Left ventricle myocardium inferior (tissue), 1 donor: ENCODE measurements at regions not wholly inside any gene's neighbourhood (a gene's known extent, or its start where the extent isn't known, plus 50 kb on each side); places are given as distances from the start of the nearest gene placed in this dataset.

Source experiments
- DNase-seq: peaks from one replicate; pipeline ENCODE4 v3.0.0-alpha.2; 2020
- H3K27ac ChIP-seq: fragments of 200-600 bp; replicated peaks from 2 replicates; pipeline ENCODE4 v1.8.0; 2021
- H3K27me3 ChIP-seq: fragments of 200-600 bp; 2 replicates; pipeline ENCODE4 v1.8.0; 2021; ENCODE audit warnings: low read depth
- H3K36me3 ChIP-seq: fragments of 200-600 bp; 2 replicates; pipeline ENCODE4 v1.8.0; 2021
- H3K4me1 ChIP-seq: fragments of 200-600 bp; 2 replicates; pipeline ENCODE4 v1.8.0; 2021
- H3K4me3 ChIP-seq: fragments of 200-600 bp; 2 replicates; pipeline ENCODE4 v1.8.0; 2021; ENCODE audit warnings: mild to moderate bottlenecking, moderate library complexity
- H3K9me3 ChIP-seq: fragments of 200-600 bp; replicated peaks from 2 replicates; pipeline ENCODE4 v1.8.0; 2021
- CTCF ChIP-seq: fragments of 200-600 bp; IDR thresholded peaks from 2 replicates; pipeline ENCODE4 v1.8.0; 2021; ENCODE audit warnings: antibody characterized with exemption, mild to moderate bottlenecking, borderline replicate concordance
- intact Hi-C: fragments of 100-400 bp; cut with micrococcal nuclease; formaldehyde crosslinking; loops from one replicate; pipeline ENCODE4 v1.11.0; 2022
- donor health status: DM: no; HTN: yes; CAD: no; lungs with severe emphysema.

- no peak overlapping the region for H3K27ac ChIP-seq
- peak; percentile 89 for TF ChIP-seq CTCF
- DNase-seq, result no peak
- H3K4me3 ChIP-seq, result no peak overlapping the region
- no peaks in the 10 kb centered on the region for H3K4me1 ChIP-seq
- intact Hi-C loops, result loop anchor here (10.0 kb wide), 1 partner anchor 492 kb away; the partner anchor contains the start of gene PLCL1
- peaks cover under 1% of the 10 kb centered on the region for H3K27me3 ChIP-seq
- no peaks in the 10 kb centered on the region for H3K9me3 ChIP-seq
- no peaks in the 10 kb centered on the region for H3K36me3 ChIP-seq
These were observed 492.4 kb downstream of the PLCL1 start for GRCh38 chr2:198296665-198297308.

DNA sequence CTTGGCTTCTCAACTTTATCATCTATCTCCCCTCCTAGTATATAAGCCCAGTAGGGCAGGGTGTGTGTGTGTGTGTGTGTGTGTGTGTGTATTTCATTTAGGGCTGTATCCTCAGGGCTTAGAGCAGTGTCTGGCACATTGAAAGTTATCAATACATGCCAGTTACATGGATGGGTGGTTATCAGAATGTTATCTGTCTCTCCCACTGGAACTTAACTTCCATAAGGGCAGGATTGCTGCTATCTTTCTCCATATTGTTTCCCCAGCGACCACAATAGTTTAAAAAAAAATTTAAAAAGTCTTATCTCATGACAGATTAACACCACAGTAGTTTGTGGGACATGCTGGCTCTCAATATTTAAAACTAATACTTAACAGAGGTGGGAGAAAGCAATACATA, 488.9 kb downstream of the PLCL1 start:
- no peak for TF ChIP-seq CTCF

DNA sequence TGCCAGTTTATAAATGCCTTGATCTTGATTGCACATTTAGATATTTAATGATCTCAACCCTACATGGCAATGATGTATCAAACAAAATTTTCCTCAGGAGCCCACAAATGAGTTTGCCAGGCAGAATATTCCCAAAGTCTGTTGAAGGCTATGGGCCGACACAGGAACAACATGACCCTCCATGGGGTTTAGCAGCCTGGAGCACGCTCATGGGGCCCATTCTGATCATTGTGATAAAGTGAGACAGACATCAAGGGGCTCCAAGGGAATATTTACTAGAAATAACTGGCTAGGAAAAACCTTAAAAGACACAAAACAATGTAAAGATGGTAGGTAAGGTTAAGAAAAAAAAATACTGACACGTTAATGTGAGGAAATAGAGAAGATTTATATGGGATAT, 485.4 kb downstream of the PLCL1 start:
- H3K27me3 ChIP-seq, result no peaks in the 10 kb centered on the region
- H3K4me3 ChIP-seq, result no peak overlapping the region
- intact Hi-C loops, result loop anchor here (10.0 kb wide), 1 partner anchor 485 kb away; the partner anchor contains the start of gene PLCL1
- H3K27ac ChIP-seq, result no peak overlapping the region
- H3K4me1 ChIP-seq, result no peaks in the 10 kb centered on the region
- DNase-seq, result no peak
- H3K9me3 ChIP-seq, result no peaks in the 10 kb centered on the region
- H3K36me3 ChIP-seq, result no peaks in the 10 kb centered on the region
- no peak for TF ChIP-seq CTCF

More for the DNA sequence above, 488.9 kb downstream of the PLCL1 start:
- no peak for DNase-seq
- no peak overlapping the region for H3K27ac ChIP-seq
- no peaks in the 10 kb centered on the region for H3K36me3 ChIP-seq
- H3K4me1 ChIP-seq, result no peaks in the 10 kb centered on the region
- H3K4me3 ChIP-seq, result no peak overlapping the region
- H3K27me3 ChIP-seq, result no peaks in the 10 kb centered on the region
- H3K9me3 ChIP-seq, result no peaks in the 10 kb centered on the region
- intact Hi-C loops, result loop anchor here (10.0 kb wide), 1 partner anchor 488 kb away; the partner anchor contains the start of gene PLCL1

DNA sequence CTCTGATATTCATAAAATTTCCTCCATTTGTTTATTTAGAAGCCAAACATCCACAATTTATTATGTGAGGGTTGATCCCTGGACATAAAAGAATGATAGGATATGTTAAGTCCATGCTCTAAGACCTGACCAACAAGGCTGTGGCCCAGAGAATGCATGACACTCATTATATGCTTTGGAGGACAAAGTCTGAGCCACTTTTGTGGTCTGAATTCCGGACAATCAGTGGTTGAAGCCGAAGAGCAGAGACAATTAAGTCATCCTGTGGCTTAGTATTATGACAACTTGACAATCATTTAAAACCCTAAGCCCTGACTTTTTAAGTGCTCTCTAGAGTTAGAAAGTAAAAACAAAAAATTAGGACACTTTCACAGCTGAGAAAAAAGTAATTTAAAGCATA, 483.3 kb downstream of the PLCL1 start:
- peaks cover 8% of the 10 kb centered on the region for H3K27me3 ChIP-seq
- DNase-seq, result no peak
- no peak overlapping the region for H3K27ac ChIP-seq
- TF ChIP-seq CTCF, result no peak
- intact Hi-C loops, result no loop called here
- H3K4me1 ChIP-seq, result no peaks in the 10 kb centered on the region
- no peaks in the 10 kb centered on the region for H3K36me3 ChIP-seq
- no peak overlapping the region for H3K4me3 ChIP-seq
- no peaks in the 10 kb centered on the region for H3K9me3 ChIP-seq

GRCh38 chr2:198285216-198285615, 480.8 kb downstream of the PLCL1 start:
- TF ChIP-seq CTCF, result no peak
- Histone ChIP-seq H3K27ac (no peak overlapping the region), H3K36me3 (no peaks in the 10 kb centered on the region), H3K4me3 (no peak overlapping the region), H3K4me1 (no peaks in the 10 kb centered on the region), H3K9me3 (no peaks in the 10 kb centered on the region), H3K27me3 (peaks cover 18% of the 10 kb centered on the region)
- no peak for DNase-seq
- intact Hi-C loops, result no loop called here
